MCF 10A (cell line): ENCODE measurements at regions not wholly inside any gene's neighbourhood (a gene's known extent, or its start where the extent isn't known, plus 50 kb on each side); places are given as distances from the start of the nearest gene placed in this dataset.

Experiments
- BruUV-seq: library from RNA; stranded (reverse); fragments of 400-500 nt; replicated peaks from 2 replicates; lab custom pipeline; 2021; lab: Mats Ljungman, UMichigan
- CTCF ChIA-PET: fragments of 300-600 bp; sonication (Branson Sonifier 250); formaldehyde crosslinking; extraction: SDS; loops from one replicate; lab custom pipeline; 2021; ENCODE audit warnings: antibody characterized with exemption, inconsistent platforms; lab: Yijun Ruan, JAX
- POLR2A ChIA-PET: fragments of 300-600, 350-650 bp; sonication (Branson Sonifier 250); formaldehyde crosslinking; extraction: SDS; loops from one replicate; lab custom pipeline; 2020; ENCODE audit warnings: antibody characterized with exemption, inconsistent platforms; lab: Yijun Ruan, JAX
- DNase-seq: peaks from one replicate; pipeline ENCODE4 v3.0.0-alpha.2; 2018; ENCODE audit not compliant: unreplicated experiment
- H3K27ac Mint-ChIP-seq: one replicate; pipeline ENCODE4 v1.8.0; 2022; ENCODE audit warnings: mild to moderate bottlenecking, low read depth, mixed read lengths; ENCODE audit not compliant: unreplicated experiment
- H3K27me3 Mint-ChIP-seq: one replicate; pipeline ENCODE4 v1.8.0; 2022; ENCODE audit warnings: mixed read lengths; ENCODE audit not compliant: insufficient read depth, unreplicated experiment
- H3K36me3 Mint-ChIP-seq: one replicate; pipeline ENCODE4 v1.8.0; 2022; ENCODE audit warnings: mild to moderate bottlenecking, moderate library complexity, mixed read lengths; ENCODE audit not compliant: insufficient read depth, unreplicated experiment
- H3K4me1 Mint-ChIP-seq: one replicate; pipeline ENCODE4 v1.8.0; 2022; ENCODE audit warnings: mixed read lengths; ENCODE audit not compliant: insufficient read depth, unreplicated experiment
- H3K4me3 Mint-ChIP-seq: one replicate; pipeline ENCODE4 v1.8.0; 2022; ENCODE audit warnings: mild to moderate bottlenecking, moderate library complexity, mixed read lengths; ENCODE audit not compliant: unreplicated experiment
- H3K9me3 Mint-ChIP-seq: one replicate; pipeline ENCODE4 v1.8.0; 2022; ENCODE audit warnings: mixed read lengths; ENCODE audit not compliant: unreplicated experiment
- intact Hi-C: fragments of 100-400 bp; cut with micrococcal nuclease; formaldehyde crosslinking; loops from 2 replicates; pipeline ENCODE4 v1.14.1; 2022
- TF ChIP-seq, protein P1 (sequence below): fragments of 200-600 bp; IDR thresholded peaks from one replicate; pipeline ENCODE4 v1.8.0; 2022; ENCODE audit warnings: antibody characterized with exemption, mild to moderate bottlenecking; ENCODE audit not compliant: unreplicated experiment

DNA sequence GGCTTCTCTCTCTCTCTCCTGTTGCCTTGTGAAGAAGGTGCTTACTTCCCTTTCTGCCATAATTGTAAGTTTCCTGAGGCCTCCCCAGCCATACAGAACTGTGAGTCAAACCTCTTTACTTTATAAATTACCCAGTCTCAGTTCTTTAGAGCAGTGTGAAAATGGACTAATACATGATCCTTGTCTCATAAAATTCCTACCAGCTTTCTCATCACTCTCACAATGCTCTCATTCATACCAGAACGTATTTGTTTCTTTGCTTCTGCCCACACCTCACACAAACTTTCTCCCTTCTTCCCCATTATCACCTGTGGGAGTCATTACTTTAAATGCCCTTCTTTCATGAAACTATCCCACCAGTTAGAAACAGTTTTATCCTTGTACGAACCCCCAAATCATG lies 62.7 kb upstream of the ARHGAP42 start:
- intact Hi-C loops: no loop called here
- H3K36me3 Mint-ChIP-seq: no peaks in the 10 kb centered on the region
- no peak for DNase-seq
- peaks cover 12% of the 10 kb centered on the region for H3K9me3 Mint-ChIP-seq
- H3K4me3 Mint-ChIP-seq: no peak overlapping the region
- BruUV-seq: no TSS peak
- POLR2A ChIA-PET: no interaction called here
- TF ChIP-seq, protein P1, sequence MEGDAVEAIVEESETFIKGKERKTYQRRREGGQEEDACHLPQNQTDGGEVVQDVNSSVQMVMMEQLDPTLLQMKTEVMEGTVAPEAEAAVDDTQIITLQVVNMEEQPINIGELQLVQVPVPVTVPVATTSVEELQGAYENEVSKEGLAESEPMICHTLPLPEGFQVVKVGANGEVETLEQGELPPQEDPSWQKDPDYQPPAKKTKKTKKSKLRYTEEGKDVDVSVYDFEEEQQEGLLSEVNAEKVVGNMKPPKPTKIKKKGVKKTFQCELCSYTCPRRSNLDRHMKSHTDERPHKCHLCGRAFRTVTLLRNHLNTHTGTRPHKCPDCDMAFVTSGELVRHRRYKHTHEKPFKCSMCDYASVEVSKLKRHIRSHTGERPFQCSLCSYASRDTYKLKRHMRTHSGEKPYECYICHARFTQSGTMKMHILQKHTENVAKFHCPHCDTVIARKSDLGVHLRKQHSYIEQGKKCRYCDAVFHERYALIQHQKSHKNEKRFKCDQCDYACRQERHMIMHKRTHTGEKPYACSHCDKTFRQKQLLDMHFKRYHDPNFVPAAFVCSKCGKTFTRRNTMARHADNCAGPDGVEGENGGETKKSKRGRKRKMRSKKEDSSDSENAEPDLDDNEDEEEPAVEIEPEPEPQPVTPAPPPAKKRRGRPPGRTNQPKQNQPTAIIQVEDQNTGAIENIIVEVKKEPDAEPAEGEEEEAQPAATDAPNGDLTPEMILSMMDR: no peak
- CTCF ChIA-PET: no interaction called here
- no peak overlapping the region for H3K27ac Mint-ChIP-seq
- H3K4me1 Mint-ChIP-seq: no peaks in the 10 kb centered on the region
- no peaks in the 10 kb centered on the region for H3K27me3 Mint-ChIP-seq

DNA sequence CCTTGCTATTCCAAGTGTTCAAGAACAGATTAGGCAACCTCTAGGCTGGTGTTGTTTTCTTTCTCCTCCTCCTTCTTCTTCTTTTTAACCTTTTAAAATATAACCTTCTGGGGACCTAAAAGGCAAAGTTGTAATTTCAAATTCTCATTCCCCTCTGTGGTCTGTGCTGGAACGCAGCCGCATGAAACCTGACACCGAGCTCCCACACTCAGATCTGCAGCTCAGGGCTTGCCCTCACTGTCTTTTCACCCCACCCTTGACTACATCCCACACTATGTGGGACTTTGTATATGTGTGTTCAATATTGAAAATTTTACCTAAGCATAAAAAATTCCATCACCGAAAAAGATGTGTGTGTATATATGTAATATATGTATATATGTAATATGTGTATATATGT lies 62.0 kb upstream of the ARHGAP42 start:
- no TSS peak for BruUV-seq
- intact Hi-C loops: no loop called here
- DNase-seq: no peak
- no peaks in the 10 kb centered on the region for H3K36me3 Mint-ChIP-seq
- H3K27me3 Mint-ChIP-seq: no peaks in the 10 kb centered on the region
- CTCF ChIA-PET: interaction anchor here (0.6 kb wide), 1 partner anchor 344 kb away, joined by 3 read pairs; no protein-coding TSS in a partner anchor
- H3K9me3 Mint-ChIP-seq: peaks cover 12% of the 10 kb centered on the region
- no peaks in the 10 kb centered on the region for H3K4me1 Mint-ChIP-seq
- POLR2A ChIA-PET: no interaction called here
- TF ChIP-seq, protein P1: no peak
- H3K27ac Mint-ChIP-seq: no peak overlapping the region
- H3K4me3 Mint-ChIP-seq: no peak overlapping the region

DNA sequence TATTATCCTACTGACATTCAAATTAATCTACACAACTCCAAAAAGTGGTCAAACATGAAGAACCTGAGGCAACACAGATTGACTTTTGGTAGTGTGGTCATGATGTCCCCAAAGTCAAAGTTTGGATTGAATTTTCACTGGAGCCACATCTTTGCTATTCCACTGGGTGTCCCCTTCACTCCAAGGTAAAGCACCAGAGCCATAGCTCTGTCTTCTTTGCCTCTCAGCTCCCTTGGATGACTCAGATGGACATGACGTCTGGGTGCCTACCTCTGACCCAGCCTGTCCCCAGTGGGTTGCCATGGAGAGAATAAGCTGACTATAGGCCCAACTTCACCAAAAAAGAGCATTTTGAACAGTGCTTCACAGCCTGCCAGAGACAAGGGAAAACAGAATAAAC lies 57.4 kb upstream of the ARHGAP42 start:
- ChIA-PET CTCF (interaction anchor here (0.6 kb wide), 1 partner anchor 52 kb away, joined by 4 read pairs; no protein-coding TSS in a partner anchor), POLR2A (no interaction called here)
- H3K9me3 Mint-ChIP-seq: no peaks in the 10 kb centered on the region
- peak; percentile 23 for DNase-seq
- intact Hi-C loops: no loop called here
- no peaks in the 10 kb centered on the region for H3K36me3 Mint-ChIP-seq
- no peaks in the 10 kb centered on the region for H3K27me3 Mint-ChIP-seq
- BruUV-seq: no TSS peak
- peaks cover 6% of the 10 kb centered on the region for H3K4me1 Mint-ChIP-seq
- TF ChIP-seq, protein P1: no peak
- no peak overlapping the region for H3K4me3 Mint-ChIP-seq
- H3K27ac Mint-ChIP-seq: no peak overlapping the region

DNA sequence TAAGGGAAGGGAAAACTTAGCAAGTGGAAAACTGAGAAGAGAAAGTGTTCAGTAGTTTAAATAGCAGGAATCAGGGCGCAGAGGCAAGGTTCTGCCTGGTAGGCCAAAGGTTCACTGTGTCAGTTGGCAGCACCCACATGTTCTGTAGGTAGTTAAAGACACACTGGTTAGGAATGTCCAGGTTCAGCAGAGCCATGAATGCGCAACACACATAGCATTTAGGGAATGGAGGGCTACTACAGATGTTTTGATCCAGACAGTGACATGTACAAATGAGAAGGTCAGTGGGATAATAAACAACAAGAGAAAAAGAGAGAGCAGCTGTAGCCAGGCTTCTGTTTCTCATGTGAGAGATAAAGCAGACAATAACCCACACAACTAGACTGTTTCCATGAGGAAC lies 56.2 kb upstream of the ARHGAP42 start:
- Mint-ChIP-seq H3K27ac (no peak overlapping the region), H3K9me3 (no peaks in the 10 kb centered on the region), H3K4me1 (peaks cover 6% of the 10 kb centered on the region), H3K36me3 (no peaks in the 10 kb centered on the region), H3K4me3 (no peak overlapping the region), H3K27me3 (no peaks in the 10 kb centered on the region)
- intact Hi-C loops: no loop called here
- DNase-seq: no peak
- no TSS peak for BruUV-seq
- TF ChIP-seq, protein P1: no peak
- POLR2A ChIA-PET: no interaction called here
- CTCF ChIA-PET: no interaction called here
